IMR-90 (cell line): ENCODE measurements at regions not wholly inside any gene's neighbourhood (a gene's known extent, or its start where the extent isn't known, plus 50 kb on each side); places are given as distances from the start of the nearest gene placed in this dataset.

Source experiments
- ATAC-seq: fragments of 200-7000 bp; cut with Tn5 transposase; 2 replicates; pipeline ENCODE4 v1.9.1; 2020; ENCODE audit warnings: low read depth, mild to moderate bottlenecking, moderate library complexity
- BruUV-seq: library from RNA; stranded (reverse); fragments of 400-500 nt; replicated peaks from 2 replicates; lab custom pipeline; 2021; lab: Mats Ljungman, UMichigan
- CTCF ChIA-PET: fragments of 300-600 bp; formaldehyde crosslinking; extraction: SDS; loops from one replicate; lab custom pipeline; 2021; ENCODE audit warnings: antibody characterized with exemption; lab: Yijun Ruan, JAX
- POLR2A ChIA-PET: fragments of 300-600 bp; sonication (Branson Sonifier 250); formaldehyde crosslinking; loops from one replicate; lab custom pipeline; 2022; ENCODE audit warnings: antibody characterized with exemption; ENCODE audit not compliant: unreplicated experiment; lab: Charles Lee
- DNase-seq: peaks from one replicate; pipeline ENCODE4 v3.0.0; 2013
- H2AFZ ChIP-seq: replicated peaks from 2 replicates; pipeline ENCODE3; 2013; ENCODE audit warnings: low read length, mild to moderate bottlenecking; ENCODE audit not compliant: poor library complexity
- H2AK5ac ChIP-seq: 2 replicates; pipeline ENCODE4 v1.6.1; 2013; ENCODE audit warnings: low read depth, low read length, inconsistent platforms
- H2AK9ac ChIP-seq: replicated peaks from 2 replicates; pipeline ENCODE3; 2013; ENCODE audit warnings: mild to moderate bottlenecking, low read depth, low read length, moderate library complexity; ENCODE audit not compliant: poor library complexity
- H2BK120ac ChIP-seq: 2 replicates; pipeline ENCODE4 v1.6.1; 2013; ENCODE audit warnings: low read depth, low read length, inconsistent platforms
- H2BK15ac ChIP-seq: 3 replicates; pipeline ENCODE4 v1.6.1; 2013; ENCODE audit warnings: low read depth, low read length, inconsistent platforms
- H2BK20ac ChIP-seq: 2 replicates; pipeline ENCODE4 v1.6.1; 2013; ENCODE audit warnings: low read depth, mild to moderate bottlenecking, inconsistent platforms, low read length, moderate library complexity
- H2BK5ac ChIP-seq: 2 replicates; pipeline ENCODE4 v1.6.1; 2013; ENCODE audit warnings: mild to moderate bottlenecking, low read depth, low read length, inconsistent platforms; ENCODE audit not compliant: poor library complexity, severe bottlenecking
- H3K14ac ChIP-seq: replicated peaks from 2 replicates; pipeline ENCODE4 v1.6.1; 2013; ENCODE audit warnings: low read depth, low read length, inconsistent platforms
- H3K18ac ChIP-seq: 2 replicates; pipeline ENCODE4 v1.6.1; 2013; ENCODE audit warnings: low read depth, low read length, control low read depth
- H3K23ac ChIP-seq: 2 replicates; pipeline ENCODE4 v1.6.1; 2013; ENCODE audit warnings: low read depth, low read length, inconsistent platforms
- H3K27ac ChIP-seq: 2 replicates; pipeline ENCODE4 v1.5.1; 2013; ENCODE audit warnings: mild to moderate bottlenecking, control low read depth, low read length; ENCODE audit not compliant: insufficient read depth
- H3K27me3 ChIP-seq: 2 replicates; pipeline ENCODE4 v1.6.1; 2013; ENCODE audit warnings: low read length; ENCODE audit not compliant: control insufficient read depth, insufficient read depth
- H3K36me3 ChIP-seq: 2 replicates; pipeline ENCODE4 v1.6.1; 2013; ENCODE audit warnings: low read length, mixed read lengths; ENCODE audit not compliant: control insufficient read depth, insufficient read depth
- H3K4ac ChIP-seq: 2 replicates; pipeline ENCODE4 v1.6.1; 2013; ENCODE audit warnings: low read depth, low read length, inconsistent platforms
- H3K4me1 ChIP-seq: 2 replicates; pipeline ENCODE4 v1.6.1; 2013; ENCODE audit warnings: low read length, mixed read lengths; ENCODE audit not compliant: control insufficient read depth, insufficient read depth
- H3K4me2 ChIP-seq: 2 replicates; pipeline ENCODE4 v1.6.1; 2013; ENCODE audit warnings: low read depth, mild to moderate bottlenecking, control low read depth, low read length, moderate library complexity
- H3K4me3 ChIP-seq: 2 replicates; pipeline ENCODE4 v1.5.1; 2013; ENCODE audit warnings: low read depth, mild to moderate bottlenecking, control low read depth, low read length, moderate library complexity; ENCODE audit not compliant: insufficient read depth
- H3K56ac ChIP-seq: 2 replicates; pipeline ENCODE4 v1.6.1; 2013; ENCODE audit warnings: low read length, inconsistent platforms; ENCODE audit not compliant: insufficient read depth; ENCODE audit errors: extremely low read depth
- H3K79me1 ChIP-seq, 2 experiments: 2 replicates each; pipeline ENCODE4 v1.6.1; 2013; ENCODE audit warnings: low read length in 2 of 2, inconsistent platforms in 1 of 2, low read depth in 1 of 2
- H3K9ac ChIP-seq: 2 replicates; pipeline ENCODE4 v1.6.1; 2013; ENCODE audit warnings: low read depth, low read length, control low read depth
- H3K9me1 ChIP-seq: 2 replicates; pipeline ENCODE4 v1.6.1; 2013; ENCODE audit warnings: low read length, inconsistent platforms; ENCODE audit not compliant: insufficient read depth
- H3K9me3 ChIP-seq: 2 replicates; pipeline ENCODE4 v1.6.1; 2013; ENCODE audit warnings: low read length; ENCODE audit not compliant: control insufficient read depth, insufficient read depth
- H4K20me1 ChIP-seq: 2 replicates; pipeline ENCODE4 v1.6.1; 2013; ENCODE audit warnings: low read length, inconsistent platforms; ENCODE audit not compliant: insufficient read depth
- H4K5ac ChIP-seq: 2 replicates; pipeline ENCODE4 v1.6.1; 2013; ENCODE audit warnings: mild to moderate bottlenecking, low read depth, low read length, control low read depth
- H4K8ac ChIP-seq, 2 experiments: 2 replicates each; pipeline ENCODE4 v1.6.1; 2013; ENCODE audit warnings: low read depth in 2 of 2, low read length in 2 of 2, control low read depth in 1 of 2, inconsistent platforms in 1 of 2
- H4K91ac ChIP-seq: 2 replicates; pipeline ENCODE4 v1.6.1; 2013; ENCODE audit warnings: low read depth, low read length, inconsistent platforms; ENCODE audit not compliant: insufficient read depth
- BHLHE40 ChIP-seq: fragments of 150-350 bp; IDR thresholded peaks from 2 replicates; pipeline ENCODE4 v1.6.1; 2016; ENCODE audit warnings: mild to moderate bottlenecking, low read depth, low read length
- CEBPB ChIP-seq: IDR thresholded peaks from 2 replicates; pipeline ENCODE4 v1.6.1; 2012; ENCODE audit warnings: low read depth, low read length, improper control_type of control experiment
- CHD1 ChIP-seq: IDR thresholded peaks from 2 replicates; pipeline ENCODE4 v1.6.1; 2012; ENCODE audit warnings: low read depth, low read length, improper control_type of control experiment
- CTCF ChIP-seq: conservative IDR thresholded peaks from 2 replicates; pipeline ENCODE4 v1.5.1; 2012; ENCODE audit warnings: mild to moderate bottlenecking, low read depth, low read length, improper control_type of control experiment
- ELK1 ChIP-seq: fragments of 150-350 bp; IDR thresholded peaks from 2 replicates; pipeline ENCODE4 v1.6.1; 2016; ENCODE audit warnings: low read depth, mild to moderate bottlenecking, low read length, moderate library complexity, borderline replicate concordance
- FOS ChIP-seq: fragments of 150-350 bp; IDR thresholded peaks from 2 replicates; pipeline ENCODE4 v1.6.1; 2016; ENCODE audit warnings: low read depth, low read length
- MAFK ChIP-seq: IDR thresholded peaks from 2 replicates; pipeline ENCODE4 v1.6.1; 2012; ENCODE audit warnings: low read depth, low read length, improper control_type of control experiment
- MAZ ChIP-seq: IDR thresholded peaks from 2 replicates; pipeline ENCODE4 v1.6.1; 2012; ENCODE audit warnings: low read depth, mild to moderate bottlenecking, low read length, improper control_type of control experiment, moderate library complexity, borderline replicate concordance
- MXI1 ChIP-seq: IDR thresholded peaks from 2 replicates; pipeline ENCODE4 v1.6.1; 2012; ENCODE audit warnings: low read depth, mild to moderate bottlenecking, low read length, moderate library complexity, borderline replicate concordance
- NFE2L2 ChIP-seq: fragments of 150-350 bp; IDR thresholded peaks from 2 replicates; pipeline ENCODE4 v1.6.1; 2016; ENCODE audit warnings: low read depth, mild to moderate bottlenecking, low read length
- POLR2A ChIP-seq: IDR thresholded peaks from 2 replicates; pipeline ENCODE4 v1.6.1; 2012; ENCODE audit warnings: mild to moderate bottlenecking, low read depth, low read length
- RAD21 ChIP-seq: IDR thresholded peaks from 2 replicates; pipeline ENCODE4 v1.6.1; 2012; ENCODE audit warnings: low read length, improper control_type of control experiment
- RCOR1 ChIP-seq: IDR thresholded peaks from 2 replicates; pipeline ENCODE4 v1.6.1; 2012; ENCODE audit warnings: mild to moderate bottlenecking, low read length, improper control_type of control experiment; ENCODE audit not compliant: insufficient replicate concordance
- RFX5 ChIP-seq: IDR thresholded peaks from 2 replicates; pipeline ENCODE4 v1.8.0; 2012; ENCODE audit warnings: low read depth, mild to moderate bottlenecking, low read length, moderate library complexity
- SMC3 ChIP-seq: fragments of 150-350 bp; IDR thresholded peaks from 2 replicates; pipeline ENCODE4 v1.6.1; 2016; ENCODE audit warnings: low read depth, mild to moderate bottlenecking, antibody characterized with exemption, low read length, moderate library complexity
- USF2 ChIP-seq: fragments of 150-350 bp; IDR thresholded peaks from 2 replicates; pipeline ENCODE4 v1.6.1; 2017; ENCODE audit warnings: mild to moderate bottlenecking, antibody characterized with exemption, low read length, low read depth
- WGBS, 2 experiments: methylation state at CpG; one replicate each; pipeline versions ENCODE4 v1.1.5 to v1.1.7; 2013; ENCODE audit warnings: missing lambda C conversion rate in 2 of 2; ENCODE audit not compliant: insufficient read length in 1 of 2; ENCODE audit errors: extremely low coverage in 2 of 2; 5-methylcytosine and 5-hydroxymethylcytosine counted together
- dilution Hi-C: fragments of 300-500 bp; cut with HindIII; formaldehyde crosslinking; loops from one replicate; pipeline ENCODE4 v1.14.3; 2018; ENCODE audit warnings: low sequenced_read_pairs; ENCODE audit not compliant: unreplicated experiment
- in situ Hi-C: fragments of 300-500 bp; cut with MboI; formaldehyde crosslinking; loops from 3 replicates; pipeline ENCODE4 v1.14.3; 2019; ENCODE audit warnings: low sequenced_read_pairs, inconsistent platforms, mixed read lengths
- intact Hi-C: fragments of 100-400 bp; cut with micrococcal nuclease; formaldehyde crosslinking; loops from 2 replicates; pipeline ENCODE4 v1.10.0; 2022

GRCh38 chr2:168317282-168317681, 69.9 kb upstream of the STK39 start:
- no CpG with 5 or more reads among the region's 1 CpG for WGBS, 2 experiments
- Histone ChIP-seq H3K4me1 (no peaks in the 10 kb centered on the region; the same call in 1 of the 2 replicates), H3K79me1 (no peaks in the 10 kb centered on the region), H2AK9ac (no peak overlapping the region), H2BK20ac (no peak overlapping the region), H2AK5ac (no peak overlapping the region), H2BK5ac (no peak overlapping the region), H3K27me3 (no peaks in the 10 kb centered on the region; the same call in 1 of the 2 replicates), H3K4me2 (no peak overlapping the region), H3K36me3 (no peaks in the 10 kb centered on the region), H4K91ac (no peak overlapping the region), H3K23ac (no peak overlapping the region), H3K4me3 (no peak overlapping the region), H3K9me1 (no peaks in the 10 kb centered on the region), H4K20me1 (no peaks in the 10 kb centered on the region), H4K8ac (no peak overlapping the region), H4K5ac (no peak overlapping the region), H2BK15ac (no peak overlapping the region), H3K14ac (no peak overlapping the region), H3K56ac (no peak overlapping the region), H3K9ac (no peak overlapping the region), H3K9me3 (no peaks in the 10 kb centered on the region), H3K27ac (no peak overlapping the region), H2AFZ (no peak overlapping the region), H3K4ac (no peak overlapping the region), H2BK120ac (no peak overlapping the region), H3K18ac (no peak overlapping the region)
- ChIA-PET CTCF (no interaction called here), POLR2A (no interaction called here)
- in situ Hi-C loops (no loop called here), dilution Hi-C loops (no loop called here), intact Hi-C loops (no loop called here)
- no peak for DNase-seq
- TF ChIP-seq MAZ (no peak), CTCF (no peak), NFE2L2 (no peak), RAD21 (no peak), MXI1 (no peak), RCOR1 (no peak), RFX5 (no peak), CHD1 (no peak), FOS (no peak), USF2 (no peak), ELK1 (no peak), BHLHE40 (no peak), MAFK (no peak), POLR2A (no peak), SMC3 (no peak), CEBPB (no peak)
- ATAC-seq, result no peak
- no TSS peak for BruUV-seq
